Neural progenitor cell (in vitro differentiated cells): ENCODE measurements at regions not wholly inside any gene's neighbourhood (a gene's known extent, or its start where the extent isn't known, plus 50 kb on each side); places are given as distances from the start of the nearest gene placed in this dataset.
"Not testable (repeated sequence)": the region's sequence is repeated elsewhere in the genome, so short reads cannot be mapped to it uniquely, and the experiment has no call there.

Source experiments
- DNase-seq: peaks from one replicate; pipeline ENCODE4 v3.0.0-alpha.2; 2016; ENCODE audit warnings: low spot score
- H2AFZ ChIP-seq: fragments of 200-600 bp; sonication (generic); replicated peaks from 2 replicates; pipeline ENCODE4 v1.6.1; 2016; ENCODE audit warnings: antibody characterized with exemption
- H3F3A ChIP-seq: fragments of 200-600 bp; sonication (generic); 2 replicates; pipeline ENCODE4 v1.6.1; 2016; ENCODE audit warnings: antibody characterized with exemption, low read depth
- H3K27ac ChIP-seq: fragments of 200-600 bp; sonication (generic); 2 replicates; pipeline ENCODE4 v1.5.1; 2016; ENCODE audit warnings: mild to moderate bottlenecking
- H3K27me3 ChIP-seq: fragments of 200-600 bp; sonication (generic); 2 replicates; pipeline ENCODE4 v1.6.1; 2016; ENCODE audit warnings: mild to moderate bottlenecking, moderate library complexity
- H3K36me3 ChIP-seq: fragments of 200-600 bp; sonication (generic); 2 replicates; pipeline ENCODE4 v1.5.1; 2016
- H3K4me1 ChIP-seq: fragments of 200-600 bp; sonication (generic); 2 replicates; pipeline ENCODE4 v1.6.1; 2016; ENCODE audit warnings: mixed run types
- H3K4me2 ChIP-seq: fragments of 200-600 bp; sonication (generic); 2 replicates; pipeline ENCODE4 v1.6.1; 2016
- H3K4me3 ChIP-seq: fragments of 200-600 bp; sonication (generic); 2 replicates; pipeline ENCODE4 v1.5.1; 2016
- H3K79me2 ChIP-seq: fragments of 200-600 bp; sonication (generic); 2 replicates; pipeline ENCODE4 v1.6.1; 2016; ENCODE audit warnings: low read depth
- H3K9ac ChIP-seq: fragments of 200-600 bp; sonication (generic); 2 replicates; pipeline ENCODE4 v1.6.1; 2016
- H3K9me3 ChIP-seq: fragments of 200-600 bp; sonication (generic); 2 replicates; pipeline ENCODE4 v1.5.1; 2016; ENCODE audit warnings: low read depth
- H4K20me1 ChIP-seq: fragments of 200-600 bp; sonication (generic); 2 replicates; pipeline ENCODE4 v1.6.1; 2016; ENCODE audit warnings: low read depth
- H3K27ac Mint-ChIP-seq: 3 replicates; pipeline ENCODE4 v1.8.0; 2021; ENCODE audit warnings: mixed read lengths
- H3K27me3 Mint-ChIP-seq: 2 replicates; pipeline ENCODE4 v1.8.0; 2022; ENCODE audit warnings: low read depth, mild to moderate bottlenecking, inconsistent platforms, moderate library complexity, mixed read lengths; ENCODE audit not compliant: insufficient read depth
- H3K36me3 Mint-ChIP-seq: 3 replicates; pipeline ENCODE4 v1.8.0; 2021; ENCODE audit warnings: mixed read lengths
- H3K4me1 Mint-ChIP-seq: 3 replicates; pipeline ENCODE4 v1.8.0; 2021; ENCODE audit warnings: mixed read lengths
- H3K4me3 Mint-ChIP-seq: 3 replicates; pipeline ENCODE4 v1.8.0; 2021; ENCODE audit warnings: mild to moderate bottlenecking, moderate library complexity, mixed read lengths
- H3K9me3 Mint-ChIP-seq: 3 replicates; pipeline ENCODE4 v1.8.0; 2020; ENCODE audit warnings: mixed read lengths
- EZH2 ChIP-seq: fragments of 200-600 bp; sonication (generic); IDR thresholded peaks from 2 replicates; pipeline ENCODE4 v1.6.1; 2017; ENCODE audit warnings: antibody characterized with exemption, mild to moderate bottlenecking, moderate library complexity

- not testable (repeated sequence) for H3K36me3 Mint-ChIP-seq, H3K9me3 Mint-ChIP-seq, H3K9me3 ChIP-seq, H3K4me2 ChIP-seq, H3K4me1 Mint-ChIP-seq, H3F3A ChIP-seq, H2AFZ ChIP-seq, H3K4me1 ChIP-seq, H4K20me1 ChIP-seq, H3K4me3 ChIP-seq, DNase-seq, H3K27ac ChIP-seq, H3K27me3 ChIP-seq, H3K9ac ChIP-seq, H3K4me3 Mint-ChIP-seq, H3K27ac Mint-ChIP-seq, H3K79me2 ChIP-seq, H3K27me3 Mint-ChIP-seq, H3K36me3 ChIP-seq
These were observed 194.6 kb downstream of the ZNF92 start for GRCh38 chr7:65568226-65568625.

- not testable (repeated sequence) for H3K4me1 Mint-ChIP-seq, H3K4me3 Mint-ChIP-seq, DNase-seq, H3K27me3 ChIP-seq, H3K36me3 ChIP-seq, H3K9me3 ChIP-seq, H3K36me3 Mint-ChIP-seq, H2AFZ ChIP-seq, H3K27me3 Mint-ChIP-seq, H3K79me2 ChIP-seq, H3K9me3 Mint-ChIP-seq, H4K20me1 ChIP-seq, H3K4me1 ChIP-seq, H3K4me3 ChIP-seq, H3K27ac Mint-ChIP-seq, H3F3A ChIP-seq, H3K4me2 ChIP-seq, H3K27ac ChIP-seq, H3K9ac ChIP-seq
These were observed 197.3 kb downstream of the ZNF92 start for GRCh38 chr7:65570990-65571389.

GRCh38 chr7:65572581-65572980 is 198.9 kb downstream of the ZNF92 start:
- not testable (repeated sequence) for H3K9me3 ChIP-seq, H3K4me1 Mint-ChIP-seq, H3K4me1 ChIP-seq, H3K36me3 Mint-ChIP-seq, H3K9ac ChIP-seq, H3F3A ChIP-seq, H3K4me3 Mint-ChIP-seq, H4K20me1 ChIP-seq, H3K4me2 ChIP-seq, H3K27ac ChIP-seq, H3K79me2 ChIP-seq, H3K9me3 Mint-ChIP-seq, H3K36me3 ChIP-seq, H3K27ac Mint-ChIP-seq, H3K4me3 ChIP-seq, H3K27me3 Mint-ChIP-seq, H2AFZ ChIP-seq, H3K27me3 ChIP-seq
- peak; percentile 39 for DNase-seq
- TF ChIP-seq EZH2, result peak; percentile 61

- not testable (repeated sequence) for H3K79me2 ChIP-seq, H3K27ac Mint-ChIP-seq, H3K4me3 ChIP-seq, H3K36me3 ChIP-seq, H3K27ac ChIP-seq, H3F3A ChIP-seq, H4K20me1 ChIP-seq, H3K27me3 ChIP-seq, H3K4me3 Mint-ChIP-seq, H3K27me3 Mint-ChIP-seq, H3K36me3 Mint-ChIP-seq, H3K9me3 ChIP-seq, H3K4me1 Mint-ChIP-seq, DNase-seq, H3K4me1 ChIP-seq, H3K4me2 ChIP-seq, H3K9me3 Mint-ChIP-seq, H2AFZ ChIP-seq, H3K9ac ChIP-seq
These were observed 202.7 kb downstream of the ZNF92 start for GRCh38 chr7:65576370-65576769.

GRCh38 chr7:65582518-65583119 is 209.0 kb downstream of the ZNF92 start:
- not testable (repeated sequence) for H3K36me3 Mint-ChIP-seq, H3K4me3 Mint-ChIP-seq, H3K4me1 ChIP-seq

GRCh38 chr7:65602495-65602894 is 228.8 kb downstream of the ZNF92 start:
- not testable (repeated sequence) for H3K4me2 ChIP-seq, H3K4me1 ChIP-seq, H3K27ac Mint-ChIP-seq, H3K9me3 ChIP-seq, H3K36me3 Mint-ChIP-seq, H3F3A ChIP-seq, H3K79me2 ChIP-seq, H3K9me3 Mint-ChIP-seq, H3K4me1 Mint-ChIP-seq, H3K27me3 Mint-ChIP-seq, H3K9ac ChIP-seq, H3K4me3 Mint-ChIP-seq, H3K4me3 ChIP-seq, H2AFZ ChIP-seq, H4K20me1 ChIP-seq, H3K36me3 ChIP-seq, H3K27ac ChIP-seq, DNase-seq
- H3K27me3 ChIP-seq, result peaks cover 44% of the 10 kb centered on the region

More at GRCh38 chr7:65582518-65583119, 209.0 kb downstream of the ZNF92 start:
- H3K4me3 ChIP-seq, H3K9me3 ChIP-seq, H3F3A ChIP-seq, H3K4me1 Mint-ChIP-seq, H3K27me3 Mint-ChIP-seq, H3K36me3 ChIP-seq, H4K20me1 ChIP-seq, H3K79me2 ChIP-seq, H3K27me3 ChIP-seq, H3K27ac ChIP-seq, DNase-seq, H3K27ac Mint-ChIP-seq, H3K4me2 ChIP-seq, H3K9me3 Mint-ChIP-seq, H3K9ac ChIP-seq, H2AFZ ChIP-seq: not testable (repeated sequence)
